ENCODE measurements at regions not wholly inside any gene's neighbourhood (a gene's known extent, or its start where the extent isn't known, plus 50 kb on each side); places are given as distances from the start of the nearest gene placed in this dataset.

GRCh38 chr10:61042533-61042932 is 98.5 kb upstream of the RHOBTB1 start:
- no TSS peak for BruUV-seq (replicated peaks)
- ChIA-PET POLR2A (no interaction called here), CTCF (ENCODE audit: low intra/inter-chr PET ratio, low total read pairs) (no interaction called here)
- ATAC-seq (no peak), DNase-seq (ENCODE audit: low spot score) (no peak), FAIRE-seq (no peak)
- H3K27ac ChIP-seq (ENCODE audit: extremely low read length, insufficient read depth, low read length), result no peak overlapping the region
- TF ChIP-seq TFAP4 (IDR thresholded peaks at IDR 0.05; ENCODE audit: borderline replicate concordance, low read depth) (no peak), ZMYM3 (CRISPR knock-in tag; IDR thresholded peaks at IDR 0.05) (no peak), HOXA5 (CRISPR knock-in tag; IDR thresholded peaks at IDR 0.05) (no peak), ATRX (CRISPR knock-in tag; IDR thresholded peaks at IDR 0.05; ENCODE audit: borderline replicate concordance) (no peak), HOXA9 (CRISPR knock-in tag; IDR thresholded peaks at IDR 0.05; ENCODE audit: borderline replicate concordance) (no peak), AKNA (CRISPR knock-in tag; IDR thresholded peaks at IDR 0.05; ENCODE audit: borderline replicate concordance) (no peak), ZNF546 (CRISPR knock-in tag; conservative IDR thresholded peaks at IDR 0.05) (no peak), NFYC (CRISPR knock-in tag; IDR thresholded peaks at IDR 0.05) (no peak), EHMT2 (IDR thresholded peaks at IDR 0.05; ENCODE audit: borderline replicate concordance, low read depth, low read length) (no peak), FOXK2 (IDR thresholded peaks at IDR 0.05) (no peak), ZNF350 (CRISPR knock-in tag; IDR thresholded peaks at IDR 0.05; ENCODE audit: borderline replicate concordance, low read depth) (no peak), ZBTB25 (CRISPR knock-in tag; IDR thresholded peaks at IDR 0.05) (no peak)
- in situ Hi-C loops (cut with HindIII; ENCODE audit: extremely low pct_ligation_motif_present, low pct_unique_long_range_greater_than_20kb), result no loop called here
- intact Hi-C loops (cut with micrococcal nuclease; ENCODE audit: unreplicated experiment), result no loop called here
- no peaks in the 10 kb centered on the region for H3K27me3 ChIP-seq (ENCODE audit: control insufficient read depth in 1 of 2, insufficient read depth in 2 of 2, low read length in 2 of 2)
- no peak overlapping the region for H3K4me2 ChIP-seq (ENCODE audit: low read depth, low read length)
- H3K4me3 ChIP-seq (replicated peaks in 1 of 3; ENCODE audit: insufficient read depth in 1 of 3, low read depth in 2 of 3, low read length in 3 of 3), result no peak overlapping the region
- peaks cover 24% of the 10 kb centered on the region for H3K4me1 ChIP-seq (ENCODE audit: insufficient read depth, low read length)
- H2AFZ ChIP-seq (ENCODE audit: low read length), result no peak overlapping the region
- H3K79me2 ChIP-seq (ENCODE audit: insufficient read depth, low read length), result no peaks in the 10 kb centered on the region
- H3K9me3 ChIP-seq (ENCODE audit: low read length), result no peaks in the 10 kb centered on the region
- no peaks in the 10 kb centered on the region for H4K20me1 ChIP-seq (ENCODE audit: insufficient read depth, low read length)
- no peaks in the 10 kb centered on the region for H3K36me3 ChIP-seq (replicated peaks in 1 of 2; ENCODE audit: control insufficient read depth in 1 of 2, insufficient read depth in 2 of 2, low read length in 2 of 2)
- no peak overlapping the region for H3K9ac ChIP-seq (ENCODE audit: insufficient read depth, low read depth, low read length)
